ENCODE measurements at regions not wholly inside any gene's neighbourhood (a gene's known extent, or its start where the extent isn't known, plus 50 kb on each side); places are given as distances from the start of the nearest gene placed in this dataset.
"Not testable (repeated sequence)": the region's sequence is repeated elsewhere in the genome, so short reads cannot be mapped to it uniquely, and the experiment has no call there.

DNA sequence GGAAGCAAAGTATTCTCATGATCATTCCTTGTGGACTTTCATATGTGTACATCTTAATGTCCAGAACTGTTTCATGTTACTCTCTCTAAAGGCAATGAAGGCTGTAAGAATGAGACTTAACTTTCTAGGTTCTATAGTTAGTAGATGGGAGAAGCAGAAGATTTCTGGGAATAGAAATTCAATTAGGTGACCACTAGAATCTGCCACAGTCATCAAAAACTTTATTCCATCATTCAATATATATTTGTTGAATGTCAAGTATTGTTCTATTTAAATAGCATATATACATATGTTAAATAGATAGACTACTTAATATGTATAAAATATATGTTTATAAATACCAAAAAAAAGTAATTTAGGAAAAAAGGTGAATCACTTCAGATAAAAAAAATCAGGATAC, 972.9 kb downstream of the SLC6A15 start:
- DNase-seq (ENCODE audit: low spot score) = no peak

DNA sequence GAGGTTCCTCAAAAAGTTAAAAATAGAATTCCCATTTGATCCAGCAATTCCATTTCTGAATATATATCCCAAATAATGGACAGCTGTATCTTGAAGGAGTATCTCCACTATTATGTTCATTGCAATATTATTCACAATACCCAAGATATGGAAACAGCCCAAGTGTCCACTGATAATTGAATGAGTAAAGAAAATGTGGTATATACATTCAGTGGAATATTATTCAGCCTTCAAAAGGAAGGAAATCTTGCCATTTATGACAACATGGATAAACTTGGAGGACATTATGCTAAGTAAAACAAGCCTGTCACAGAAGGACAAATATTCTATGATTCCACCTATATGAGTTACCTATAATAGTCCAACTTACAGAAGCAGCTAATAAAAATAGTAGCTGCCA, 979.0 kb downstream of the SLC6A15 start:
- no peak for DNase-seq (ENCODE audit: low spot score)

DNA sequence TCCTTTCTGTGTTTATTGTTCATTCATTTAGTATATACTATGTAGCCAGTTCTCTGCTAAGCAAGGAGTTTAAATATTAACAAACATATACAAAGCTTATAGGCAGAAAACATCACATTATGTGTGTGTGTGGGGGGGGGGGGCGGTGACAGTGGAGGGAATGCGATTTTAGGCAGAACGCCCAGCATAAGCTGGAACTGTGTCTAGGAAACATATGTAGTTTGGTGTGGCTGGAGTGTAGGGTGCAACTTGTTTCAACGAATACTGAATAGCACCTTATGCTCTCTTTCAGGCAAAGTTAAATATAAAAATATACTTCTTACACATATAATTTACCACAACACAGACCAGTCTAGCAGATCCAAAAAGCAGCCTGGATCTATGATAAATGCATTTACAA, 980.6 kb downstream of the SLC6A15 start:
- no peak for DNase-seq (ENCODE audit: low spot score)

DNA sequence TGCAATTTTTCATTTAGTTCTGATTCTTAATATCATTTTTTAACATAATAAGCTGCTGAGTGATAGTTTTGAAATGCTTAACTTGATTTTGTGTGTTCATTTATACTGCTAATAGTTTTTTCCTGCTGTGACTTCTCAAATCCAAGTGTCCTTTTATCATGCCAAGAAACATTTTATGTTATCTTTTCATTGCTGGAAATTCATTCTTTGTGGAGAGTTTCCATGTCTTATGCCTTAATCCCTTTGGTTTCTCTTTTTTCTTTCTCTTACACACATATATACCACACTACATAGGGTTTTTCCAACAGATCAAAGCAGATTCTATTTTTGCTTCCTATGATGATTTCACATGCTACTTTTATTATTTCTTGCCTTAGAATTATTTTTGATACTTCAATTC, 981.1 kb downstream of the SLC6A15 start:
- no peak for DNase-seq (ENCODE audit: low spot score)

DNA sequence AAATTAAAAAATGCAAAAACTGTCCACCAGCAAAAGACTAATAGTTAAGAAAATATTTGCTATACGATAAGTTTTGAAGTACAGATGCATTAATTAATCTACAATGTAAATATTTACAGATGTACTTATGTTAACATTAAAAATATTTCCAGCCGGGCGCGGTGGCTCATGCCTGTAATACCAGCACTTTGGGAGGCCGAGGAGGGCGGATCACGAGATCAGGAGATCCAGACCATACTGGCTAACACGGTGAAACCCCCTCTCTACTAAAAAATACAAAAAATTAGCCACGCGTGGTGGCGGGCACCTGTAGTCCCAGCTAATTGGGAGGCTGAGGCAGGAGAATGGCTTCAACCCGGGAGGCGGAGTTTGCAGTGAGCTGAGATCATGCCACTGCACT, 982.8 kb downstream of the SLC6A15 start:
- DNase-seq (ENCODE audit: low spot score) = not testable (repeated sequence)

DNA sequence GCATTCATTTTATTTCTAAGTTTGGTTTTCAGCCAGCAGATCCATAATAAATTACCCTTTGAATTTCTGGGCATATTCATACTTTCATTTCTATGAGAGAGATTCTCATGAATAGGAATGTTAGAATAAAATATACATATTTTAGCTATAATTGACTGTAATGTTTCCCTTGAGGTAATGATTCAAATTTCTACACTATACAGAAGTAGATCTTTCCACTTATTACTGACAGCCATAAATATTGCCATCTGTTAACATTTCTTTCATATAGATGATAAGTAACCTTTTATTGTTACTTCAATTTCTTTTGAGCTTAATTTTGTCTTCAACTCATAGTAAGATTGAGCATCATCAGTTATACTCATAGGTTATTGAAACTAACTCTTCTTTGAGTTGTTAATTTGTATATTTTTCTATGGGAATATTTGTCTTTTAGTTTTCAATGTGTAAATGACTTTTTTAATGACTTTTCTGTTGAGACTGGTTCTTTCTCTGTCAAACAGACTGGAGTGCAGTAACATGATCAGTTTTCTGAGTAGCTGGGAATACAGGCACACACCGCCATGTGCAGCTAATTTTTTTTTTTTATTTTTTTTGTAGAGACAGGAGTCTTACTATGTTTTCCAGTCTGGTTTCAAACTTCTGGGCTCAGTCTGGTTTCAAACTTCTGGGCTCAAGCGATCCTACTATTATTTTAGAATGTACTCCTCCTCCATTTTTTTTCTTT, 991.6 kb downstream of the SLC6A15 start:
- DNase-seq (ENCODE audit: low spot score) = no peak

DNA sequence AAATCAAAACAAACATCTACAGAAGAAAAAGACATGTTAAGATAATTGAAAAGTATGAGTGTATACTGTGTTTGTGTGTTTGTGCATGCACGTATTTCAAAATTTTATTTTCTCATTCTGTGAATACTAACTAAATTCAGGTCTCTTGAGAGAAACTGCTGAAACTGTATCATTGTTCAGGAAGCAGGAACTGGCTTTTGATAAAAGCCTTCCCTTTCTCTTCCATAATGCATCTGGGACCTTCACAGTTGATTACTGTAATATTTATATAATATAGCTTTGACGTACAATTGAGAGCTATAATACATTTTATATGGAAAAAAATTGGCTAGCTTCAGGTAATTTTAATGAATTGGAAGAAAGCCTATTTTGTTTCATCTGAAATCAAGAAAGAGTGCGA, 993.5 kb downstream of the SLC6A15 start:
- DNase-seq (ENCODE audit: low spot score) = no peak

DNA sequence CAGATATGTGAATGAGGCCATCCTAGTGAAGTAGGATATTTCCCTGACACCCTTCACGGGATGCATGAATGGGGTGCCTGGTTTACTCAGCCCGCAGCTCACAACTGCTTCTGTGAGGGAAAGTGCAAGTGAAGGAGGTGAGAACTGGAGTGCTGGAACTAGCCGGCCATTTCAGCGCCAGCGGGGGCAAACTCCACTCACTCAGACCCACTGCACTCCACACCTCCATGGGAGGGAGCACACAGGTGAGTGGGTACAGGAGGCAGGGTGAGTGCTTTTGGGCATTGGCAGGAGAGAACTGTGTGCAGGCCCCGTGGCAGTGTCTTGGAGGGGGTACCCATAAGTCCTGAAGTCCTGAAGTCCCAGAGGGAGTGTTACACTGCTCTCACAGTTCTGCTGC, 1008.4 kb downstream of the SLC6A15 start:
- DNase-seq (ENCODE audit: low spot score) = no peak

DNA sequence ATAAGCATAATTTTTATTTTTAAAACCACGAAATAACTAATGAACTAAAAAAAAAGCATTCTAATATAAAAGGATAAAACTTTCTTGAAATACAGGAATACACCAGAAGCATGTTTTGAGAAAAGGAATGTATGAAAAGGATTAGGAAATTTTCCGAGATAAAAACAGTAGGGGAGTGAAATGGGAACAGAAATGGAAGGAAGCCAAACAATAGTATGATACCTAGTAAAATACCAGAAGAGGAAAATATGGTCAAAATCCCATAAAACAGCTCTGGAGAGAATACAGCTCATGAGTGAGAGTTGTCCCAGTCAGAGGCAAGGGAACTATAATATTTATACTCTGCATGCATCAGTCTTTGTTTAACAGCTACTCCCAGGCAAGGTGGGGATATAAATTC, 1016.2 kb downstream of the SLC6A15 start:
- no peak for DNase-seq (ENCODE audit: low spot score)

DNA sequence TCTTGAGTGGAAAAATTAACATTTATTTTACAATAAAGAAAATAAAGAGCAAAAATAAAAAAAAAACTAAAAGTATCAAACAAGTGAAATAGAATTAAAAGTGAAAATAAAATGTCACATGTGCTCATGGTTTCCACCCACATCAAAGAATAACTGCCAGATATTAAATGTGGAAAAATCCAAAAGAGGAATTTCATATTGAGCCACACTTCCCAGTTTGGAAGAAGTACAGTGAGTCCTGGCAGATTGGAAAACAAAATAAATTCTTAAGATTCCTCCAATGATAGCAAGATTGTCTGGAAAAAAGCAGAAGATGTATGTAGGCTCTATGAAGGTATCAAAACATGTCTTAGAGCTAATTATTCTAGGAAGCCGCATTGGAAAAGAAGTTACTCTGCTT, 1019.5 kb downstream of the SLC6A15 start:
- DNase-seq (ENCODE audit: low spot score) = no peak

DNA sequence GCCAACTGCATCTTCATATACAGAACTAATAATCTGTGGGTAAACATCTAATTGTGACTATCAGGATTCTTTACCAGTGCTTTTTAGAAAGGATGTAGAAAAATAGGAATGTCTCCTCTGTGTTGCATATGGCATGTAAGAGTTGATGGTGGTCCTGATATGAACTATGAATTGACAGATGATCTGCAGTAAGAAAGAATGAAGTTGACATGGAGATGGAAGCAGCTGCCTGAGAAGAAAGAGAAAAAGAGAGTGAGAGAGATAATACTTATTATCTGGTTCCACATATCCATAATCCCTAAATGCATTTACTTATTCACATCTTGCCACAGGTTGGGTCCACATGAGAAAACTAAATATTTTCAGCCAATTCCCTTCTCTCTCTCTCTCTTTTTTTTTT, 1022.9 kb downstream of the SLC6A15 start:
- no peak for DNase-seq (ENCODE audit: low spot score)

DNA sequence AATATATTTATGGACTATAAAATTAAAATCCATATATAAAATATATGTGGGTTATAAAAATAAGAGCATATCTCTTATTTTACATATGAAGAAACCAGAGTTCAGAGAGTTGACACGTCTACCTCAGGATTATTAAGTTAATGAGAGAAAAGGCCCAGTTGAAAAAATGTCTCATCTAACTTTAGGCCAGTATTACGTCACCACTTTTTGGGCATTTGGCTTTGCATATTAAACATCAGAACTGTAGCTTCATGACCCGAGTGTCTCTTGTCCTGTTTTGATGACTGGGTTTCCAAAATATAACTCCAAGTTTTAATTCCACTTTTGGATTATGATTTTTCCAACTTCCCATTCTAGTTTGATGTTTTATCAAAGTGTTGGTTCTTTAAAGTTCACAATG, 1026.1 kb downstream of the SLC6A15 start:
- DNase-seq (ENCODE audit: low spot score) = no peak

DNA sequence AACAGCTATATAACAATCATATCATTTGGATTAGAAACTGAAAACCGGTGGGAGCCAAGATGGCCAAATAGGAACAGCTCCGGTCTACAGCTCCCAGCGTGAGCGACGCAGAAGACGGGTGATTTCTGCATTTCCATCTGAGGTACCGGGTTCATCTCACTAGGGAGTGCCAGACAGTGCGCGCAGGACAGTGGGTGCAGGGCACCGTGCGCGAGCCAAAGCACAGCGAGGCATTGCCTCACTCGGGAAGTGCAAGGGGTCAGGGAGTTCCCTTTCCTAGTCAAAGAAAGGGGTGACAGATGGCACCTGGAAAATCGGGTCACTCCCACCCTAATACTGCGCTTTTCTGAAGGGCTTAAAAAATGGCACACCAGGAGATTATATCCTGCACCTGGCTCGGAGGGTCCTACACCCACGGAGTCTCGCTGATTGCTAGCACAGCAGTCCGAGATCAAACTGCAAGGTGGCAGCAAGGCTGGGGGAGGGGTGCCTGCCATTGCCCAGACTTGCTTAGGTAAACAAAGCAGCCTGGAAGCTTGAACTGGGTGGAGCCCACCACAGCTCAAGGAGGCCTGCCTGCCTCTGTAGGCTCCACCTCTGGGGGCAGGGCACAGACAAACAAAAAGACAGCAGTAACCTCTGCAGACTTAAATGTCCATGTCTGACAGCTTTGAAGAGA, 1041.5 kb downstream of the SLC6A15 start:
- DNase-seq (ENCODE audit: low spot score) = not testable (repeated sequence)

DNA sequence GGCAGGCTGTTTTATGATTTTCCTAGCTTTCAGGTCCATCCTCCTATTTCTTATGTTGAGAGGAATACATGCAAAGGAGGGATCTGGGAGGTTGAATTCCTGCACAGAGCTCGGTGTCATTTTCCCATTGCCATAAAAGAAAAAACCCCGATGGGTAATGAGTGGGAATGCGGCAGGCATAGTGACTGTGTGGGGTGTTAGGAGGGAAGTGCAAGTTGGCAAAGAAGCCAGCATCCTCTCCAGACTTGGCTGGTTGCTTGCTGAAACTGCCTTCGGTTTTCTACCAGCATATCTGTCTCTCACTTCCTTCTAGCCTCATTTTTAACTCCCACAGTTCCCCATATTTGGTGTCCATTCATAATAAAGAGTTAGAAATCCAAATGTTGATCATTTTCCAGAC, 1046.1 kb downstream of the SLC6A15 start:
- no peak for DNase-seq (ENCODE audit: low spot score)

DNA sequence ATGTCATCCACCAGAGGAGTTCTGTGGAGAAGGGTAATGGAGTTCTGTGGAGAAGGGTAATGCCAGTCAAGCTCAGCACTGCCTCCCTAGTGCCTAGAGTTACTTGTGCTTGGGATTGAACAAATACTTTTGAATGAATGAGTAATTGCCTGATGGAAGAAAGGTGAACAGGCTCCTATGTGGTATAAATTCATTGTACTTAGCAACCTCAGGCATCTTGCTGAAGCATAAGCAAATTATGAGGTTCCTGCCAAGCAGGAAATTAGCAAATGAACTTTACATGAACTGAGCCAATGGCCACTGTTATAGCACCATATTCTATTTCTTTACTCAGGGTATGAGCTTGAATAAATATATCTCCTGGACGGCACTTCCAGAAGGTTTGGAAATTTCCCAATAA, 1047.2 kb downstream of the SLC6A15 start:
- DNase-seq (ENCODE audit: low spot score) = peak; percentile 13

DNA sequence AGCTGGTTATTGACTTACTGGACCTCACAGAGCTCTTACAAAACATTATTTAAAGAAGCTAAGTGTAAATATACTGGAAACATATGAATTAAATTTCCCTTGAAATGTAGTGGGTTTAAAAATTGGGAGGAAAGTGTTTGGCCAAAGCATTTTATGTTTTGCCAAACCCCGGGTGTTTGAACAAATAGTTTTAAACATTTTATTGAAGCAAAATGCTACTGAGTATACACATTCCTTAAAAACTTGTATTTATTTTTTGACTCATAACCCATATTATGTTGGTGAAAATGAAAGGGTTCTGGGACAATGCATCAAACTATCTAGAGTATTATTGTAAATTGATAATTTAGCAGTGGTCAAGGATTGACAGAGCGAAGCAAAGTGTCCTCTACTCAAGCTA, 1048.5 kb downstream of the SLC6A15 start:
- DNase-seq (ENCODE audit: low spot score) = no peak

DNA sequence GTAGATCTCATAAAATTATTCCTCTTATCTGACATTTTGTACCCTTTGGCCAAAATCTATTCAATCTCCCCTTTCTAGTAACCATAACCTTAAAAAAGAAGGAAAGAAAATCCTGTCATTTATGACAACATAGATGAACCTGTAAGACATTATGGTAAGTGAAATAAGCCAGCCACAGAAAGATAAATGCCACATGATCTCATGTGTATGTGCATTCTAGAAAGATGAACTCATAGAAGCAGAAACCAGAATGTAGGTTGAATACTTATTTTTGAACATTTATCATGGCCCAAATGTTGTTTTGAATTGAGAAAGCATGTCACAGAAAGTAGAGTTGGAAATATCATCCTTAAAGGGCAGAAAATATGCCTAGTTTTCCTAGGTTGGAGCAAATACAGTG, 1053.6 kb downstream of the SLC6A15 start:
- DNase-seq (ENCODE audit: low spot score) = no peak

DNA sequence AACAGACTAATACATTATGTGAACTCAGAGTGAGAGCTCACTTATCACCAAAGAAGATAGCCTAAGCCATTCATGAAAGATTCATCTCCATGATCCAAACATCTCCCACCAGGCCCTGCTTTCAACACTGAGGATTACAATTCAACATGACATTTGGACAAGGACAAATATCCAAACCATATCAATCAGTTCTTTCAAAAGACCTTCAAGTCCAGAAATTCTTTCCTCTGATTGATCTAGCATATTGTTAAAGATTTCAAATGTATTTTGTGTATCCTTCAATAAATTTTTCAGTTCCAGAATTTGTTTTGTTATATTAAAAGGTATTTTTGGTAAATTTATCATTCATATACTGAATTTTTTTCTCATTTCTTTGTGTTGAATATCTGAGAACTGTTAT, 1055.8 kb downstream of the SLC6A15 start:
- DNase-seq (ENCODE audit: low spot score) = no peak

DNA sequence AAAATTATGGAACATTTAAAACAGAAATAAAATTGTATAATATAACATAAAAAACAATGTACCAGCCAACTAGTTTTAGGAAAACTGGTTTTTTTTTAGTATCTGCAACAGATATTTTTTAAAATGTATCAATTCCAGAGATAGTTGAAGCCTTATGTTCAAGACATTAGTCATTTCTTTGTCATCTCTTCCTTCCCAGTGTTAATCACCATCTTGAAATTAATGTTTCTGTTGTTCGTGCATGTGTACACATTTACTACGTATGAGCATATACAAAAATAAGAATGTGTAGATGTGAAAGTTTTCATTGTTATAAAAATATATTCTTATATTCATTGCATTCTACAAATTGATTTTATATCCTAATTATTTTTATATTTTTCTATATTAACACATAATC, 1062.1 kb downstream of the SLC6A15 start:
- no peak for DNase-seq (ENCODE audit: low spot score)

DNA sequence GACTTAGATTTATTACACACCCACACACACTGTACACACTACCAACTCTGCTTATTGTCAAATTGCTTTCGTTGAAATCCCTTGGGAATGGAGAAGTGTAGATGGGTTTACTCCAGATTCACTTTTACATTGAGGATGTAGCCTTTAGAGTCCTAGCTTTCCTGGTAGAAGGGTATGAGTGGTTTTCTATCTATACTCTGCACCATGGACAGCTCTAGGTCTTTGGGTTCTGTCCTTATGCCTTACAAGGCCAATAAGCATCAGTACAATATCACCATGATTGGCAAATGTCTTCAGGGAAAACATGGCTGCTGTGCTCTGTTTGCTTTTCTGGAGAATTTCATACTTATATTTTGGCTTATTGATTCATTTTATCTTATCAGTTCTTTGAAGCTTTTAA, 1063.9 kb downstream of the SLC6A15 start:
- DNase-seq (ENCODE audit: low spot score) = no peak

DNA sequence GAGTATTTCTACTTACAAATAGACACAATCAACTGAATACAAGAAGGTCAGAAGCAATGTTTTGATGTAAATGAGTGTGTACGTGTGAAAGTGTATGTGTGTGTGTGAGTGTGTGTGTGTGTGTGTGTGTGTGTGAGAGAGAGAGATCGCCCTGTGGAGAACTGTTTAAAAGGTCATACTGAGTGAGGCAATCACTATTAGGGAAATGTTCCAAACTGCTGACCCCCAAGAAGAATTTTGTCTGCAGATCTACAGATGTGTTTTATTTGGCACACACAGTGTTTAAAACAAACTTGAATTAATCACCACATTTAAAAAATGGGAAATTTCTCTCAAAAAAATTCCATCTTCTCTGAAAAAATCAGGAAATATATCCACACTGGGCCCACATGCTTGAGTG, 1069.1 kb downstream of the SLC6A15 start:
- no peak for DNase-seq (ENCODE audit: low spot score)

DNA sequence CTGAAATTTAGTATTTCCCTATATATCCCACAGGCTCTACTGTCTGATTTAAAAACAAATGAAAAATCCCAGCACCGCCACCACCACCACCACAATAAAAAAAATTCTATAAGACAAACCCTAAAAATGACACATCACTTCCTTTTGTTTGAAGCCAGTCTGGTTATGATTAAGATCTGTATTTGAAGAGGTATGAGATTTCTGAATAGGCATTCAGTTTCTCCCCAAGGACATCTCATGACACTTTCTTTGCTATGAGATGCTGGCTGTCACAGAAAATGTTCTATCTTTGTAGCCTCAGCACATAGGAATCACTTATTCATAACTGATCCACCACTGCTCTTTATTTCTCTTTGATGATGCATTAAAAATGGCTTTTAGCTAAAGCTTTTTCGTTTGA, 1071.0 kb downstream of the SLC6A15 start:
- DNase-seq (ENCODE audit: low spot score) = no peak

DNA sequence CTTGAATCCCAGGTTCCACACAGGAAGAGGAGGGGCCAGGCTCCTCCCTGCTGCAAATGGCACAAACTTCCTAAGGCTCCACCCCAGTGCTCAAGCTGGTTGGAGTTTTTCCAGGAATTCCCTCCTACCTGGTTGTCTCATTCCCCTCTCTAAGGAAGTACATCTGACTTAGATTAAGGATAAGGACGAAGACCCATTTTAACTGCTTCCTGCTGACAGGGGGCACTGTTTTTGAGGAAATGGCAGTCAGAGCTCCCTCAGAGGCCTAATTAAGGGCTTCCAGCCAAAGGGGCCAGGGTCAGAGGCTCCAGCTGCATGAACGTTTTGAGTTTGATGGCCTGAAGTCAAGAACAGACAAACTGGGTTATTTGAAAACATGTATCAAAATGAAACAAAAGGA, 1084.7 kb downstream of the SLC6A15 start:
- peak; percentile 65 for DNase-seq (ENCODE audit: low spot score)

DNA sequence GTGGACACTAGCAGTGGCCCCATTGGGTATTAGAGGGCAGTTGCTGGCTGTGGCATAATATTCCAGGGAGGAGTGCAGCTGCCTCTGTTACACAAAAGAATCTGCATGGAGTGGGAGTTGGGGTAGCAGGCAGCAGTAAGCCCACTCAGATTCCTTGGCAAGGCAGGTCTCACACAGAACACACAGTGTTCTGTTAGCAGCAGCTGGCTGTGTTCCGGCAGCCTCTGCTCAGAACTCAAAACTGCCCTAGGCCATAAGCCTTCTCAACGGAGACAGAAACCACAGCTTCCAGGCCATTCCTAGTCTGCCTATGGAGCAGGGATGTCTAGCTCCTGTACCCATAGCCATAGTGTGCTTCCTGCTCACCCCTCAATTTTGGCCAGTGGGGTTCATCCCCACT, 1085.4 kb downstream of the SLC6A15 start:
- no peak for DNase-seq (ENCODE audit: low spot score)

Data from H4 (cell line).